Activated CD4-positive, alpha-beta T cell treated with anti-CD3 and anti-CD28 coated beads for 36 hours (primary cell): ENCODE measurements at regions not wholly inside any gene's neighbourhood (a gene's known extent, or its start where the extent isn't known, plus 50 kb on each side); places are given as distances from the start of the nearest gene placed in this dataset.

Experiments used
- ATAC-seq: fragments of 200-7000 bp; cut with Tn5 transposase; one replicate; pipeline ENCODE4 v1.10.0; 2021; ENCODE audit warnings: mild to moderate bottlenecking, moderate library complexity
- CTCF ChIA-PET: fragments of 350-600 bp; sonication (Branson Sonifier 250); formaldehyde crosslinking; loops from one replicate; lab custom pipeline; 2021; ENCODE audit warnings: antibody characterized with exemption; lab: Charles Lee
- POLR2A ChIA-PET: fragments of 350-600 bp; sonication (Branson Sonifier 250); formaldehyde crosslinking; loops from one replicate; lab custom pipeline; 2021; ENCODE audit warnings: antibody characterized with exemption, inconsistent platforms; lab: Charles Lee
- DNase-seq: peaks from one replicate; pipeline ENCODE4 v3.0.0-alpha.2; 2020
- H3K27ac Mint-ChIP-seq: one replicate; pipeline ENCODE4 v1.8.0; 2021; ENCODE audit warnings: mixed read lengths
- H3K27me3 Mint-ChIP-seq: one replicate; pipeline ENCODE4 v1.8.0; 2021; ENCODE audit warnings: mixed read lengths
- H3K36me3 Mint-ChIP-seq: one replicate; pipeline ENCODE4 v1.8.0; 2021; ENCODE audit warnings: low read depth, mixed read lengths
- H3K4me1 Mint-ChIP-seq: one replicate; pipeline ENCODE4 v1.8.0; 2021; ENCODE audit warnings: mixed read lengths
- H3K4me3 Mint-ChIP-seq: one replicate; pipeline ENCODE4 v1.8.0; 2021; ENCODE audit warnings: mild to moderate bottlenecking, moderate library complexity, mixed read lengths
- H3K9me3 Mint-ChIP-seq: one replicate; pipeline ENCODE4 v1.8.0; 2021; ENCODE audit warnings: low read depth, mixed read lengths
- intact Hi-C, 2 experiments: fragments of 100-400 bp; cut with DNase I in 1 of 2; cut with micrococcal nuclease in 1 of 2; formaldehyde crosslinking; loops; one replicate each; pipeline versions ENCODE4 v1.14.2 to v1.15.1; 2022 to 2024; cut with DNase I, micrococcal nuclease

DNA sequence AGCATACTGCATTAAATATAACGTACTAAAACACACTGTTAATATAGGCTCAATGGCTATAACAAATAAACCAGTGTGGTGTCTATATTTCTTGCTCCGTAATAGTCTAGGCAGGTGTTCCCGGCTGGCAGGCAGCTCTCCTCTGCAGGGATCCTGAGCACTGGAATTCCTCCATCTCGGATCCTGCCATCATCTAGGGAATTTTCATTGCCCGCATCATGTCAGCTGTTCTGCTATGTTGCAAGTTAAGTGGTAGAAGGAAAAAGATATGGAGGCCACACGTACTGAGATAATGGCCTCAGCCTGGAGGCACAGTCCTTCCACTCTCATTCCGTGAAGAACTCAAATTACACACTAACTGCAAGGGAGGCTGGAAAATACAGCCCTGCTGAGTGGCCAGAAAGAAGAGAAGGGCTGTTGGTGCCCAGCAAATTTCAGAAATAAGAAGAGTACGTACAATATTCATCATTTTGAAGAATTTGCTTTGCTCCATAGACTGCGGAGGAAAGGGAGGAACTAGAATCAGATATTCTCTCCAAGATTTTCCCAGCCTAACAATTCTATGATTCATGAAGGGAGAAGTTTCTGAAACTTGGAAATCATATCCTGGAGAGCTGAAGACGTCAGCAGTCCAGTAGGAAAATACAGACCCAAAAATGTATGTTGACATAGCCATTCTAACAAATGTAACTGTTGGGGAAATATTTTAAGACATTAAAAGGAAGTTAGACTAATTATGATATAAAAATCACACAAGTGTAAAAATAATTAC is 263.3 kb downstream of the MRPL39 start:
- Mint-ChIP-seq H3K36me3 (peaks cover 3% of the 10 kb centered on the region), H3K4me3 (no peak overlapping the region), H3K27me3 (peaks cover 24% of the 10 kb centered on the region), H3K9me3 (peaks cover 3% of the 10 kb centered on the region), H3K4me1 (no peaks in the 10 kb centered on the region), H3K27ac (no peak overlapping the region)
- CTCF ChIA-PET = interaction anchor here (0.6 kb wide), 1 partner anchor 356 kb away, joined by 3 read pairs; no protein-coding TSS in a partner anchor
- intact Hi-C loops = no loop called here
- POLR2A ChIA-PET = no interaction called here
- DNase-seq = no peak
- ATAC-seq = no peak

DNA sequence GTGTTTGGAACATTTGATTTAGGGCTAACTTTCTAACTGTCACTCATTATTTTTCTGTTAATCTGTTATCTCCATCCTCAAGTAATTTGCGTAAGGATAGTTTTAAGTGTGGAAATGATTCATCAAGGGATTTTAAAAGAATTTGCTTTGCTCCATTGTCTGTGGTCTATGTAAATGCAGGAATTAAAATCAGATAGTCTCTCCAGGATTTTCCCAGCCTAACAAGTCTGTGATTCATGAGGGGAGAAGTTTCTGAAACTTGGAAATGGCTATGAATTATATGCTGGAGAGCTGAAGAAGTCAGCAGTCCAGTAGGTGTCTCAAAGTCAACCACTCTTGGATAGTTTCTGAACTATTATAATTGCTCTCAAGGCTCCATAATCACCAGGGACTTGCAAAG is 264.5 kb downstream of the MRPL39 start:
- no peak for ATAC-seq
- intact Hi-C loops = no loop called here

DNA sequence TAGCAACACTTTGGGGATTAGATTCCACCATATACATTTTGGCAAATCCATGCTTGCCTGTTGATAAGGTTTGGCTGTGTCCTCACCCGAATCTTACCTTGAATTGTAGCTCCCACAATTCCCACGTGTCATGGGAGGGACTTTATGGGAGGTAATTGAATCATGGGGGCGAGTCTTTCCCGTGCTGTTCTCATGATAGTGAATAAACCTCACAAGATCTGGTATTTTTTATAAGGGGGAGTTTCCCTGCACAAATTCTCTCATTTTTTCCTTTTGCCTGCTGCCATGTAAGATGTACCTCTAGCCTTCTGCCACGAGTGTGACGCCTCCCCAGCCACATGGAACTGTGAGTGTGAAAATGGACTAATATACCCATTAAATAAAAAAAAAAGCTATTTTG is 265.3 kb downstream of the MRPL39 start:
- no peaks in the 10 kb centered on the region for H3K4me1 Mint-ChIP-seq
- intact Hi-C loops = no loop called here
- no peak for ATAC-seq
- ChIA-PET POLR2A (no interaction called here), CTCF (no interaction called here)
- H3K9me3 Mint-ChIP-seq = no peaks in the 10 kb centered on the region
- no peak overlapping the region for H3K4me3 Mint-ChIP-seq
- peaks cover 21% of the 10 kb centered on the region for H3K27me3 Mint-ChIP-seq
- no peaks in the 10 kb centered on the region for H3K36me3 Mint-ChIP-seq
- no peak for DNase-seq
- H3K27ac Mint-ChIP-seq = no peak overlapping the region

More for the DNA sequence above, 264.5 kb downstream of the MRPL39 start:
- no peak overlapping the region for H3K27ac Mint-ChIP-seq
- DNase-seq = no peak
- ChIA-PET POLR2A (no interaction called here), CTCF (interaction anchor here (0.6 kb wide), 1 partner anchor 580 kb away, joined by 3 read pairs; no protein-coding TSS in a partner anchor)
- no peaks in the 10 kb centered on the region for H3K36me3 Mint-ChIP-seq
- no peaks in the 10 kb centered on the region for H3K4me1 Mint-ChIP-seq
- no peaks in the 10 kb centered on the region for H3K9me3 Mint-ChIP-seq
- H3K27me3 Mint-ChIP-seq = peaks cover 21% of the 10 kb centered on the region
- no peak overlapping the region for H3K4me3 Mint-ChIP-seq

DNA sequence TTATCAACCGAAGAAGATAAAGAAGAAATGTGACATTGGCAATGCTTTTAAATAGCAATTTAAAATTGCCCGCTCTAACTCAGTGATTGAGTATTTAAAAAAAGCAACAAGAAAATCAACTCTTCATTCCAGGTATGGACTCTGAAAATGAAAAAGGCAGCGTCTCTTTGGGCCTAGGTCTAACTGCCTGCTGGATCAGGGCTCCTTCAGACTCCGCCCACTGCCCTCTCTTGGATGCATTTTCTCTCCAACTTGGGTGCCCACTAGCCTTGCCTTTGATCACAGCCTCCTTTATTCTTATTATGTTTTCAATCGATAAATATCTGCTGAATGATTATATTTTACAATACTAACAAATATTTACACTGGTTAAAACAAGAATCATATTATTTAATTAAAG is 268.9 kb downstream of the MRPL39 start:
- ATAC-seq (no peak), DNase-seq (no peak)
- Mint-ChIP-seq H3K27ac (no peak overlapping the region), H3K9me3 (no peaks in the 10 kb centered on the region), H3K4me1 (no peaks in the 10 kb centered on the region), H3K27me3 (peaks cover 11% of the 10 kb centered on the region), H3K36me3 (no peaks in the 10 kb centered on the region), H3K4me3 (no peak overlapping the region)
- intact Hi-C loops = no loop called here
- POLR2A ChIA-PET = no interaction called here
- CTCF ChIA-PET = interaction anchor here (1.1 kb wide), 1 partner anchor 9 kb away, joined by 3 read pairs; no protein-coding TSS in a partner anchor

DNA sequence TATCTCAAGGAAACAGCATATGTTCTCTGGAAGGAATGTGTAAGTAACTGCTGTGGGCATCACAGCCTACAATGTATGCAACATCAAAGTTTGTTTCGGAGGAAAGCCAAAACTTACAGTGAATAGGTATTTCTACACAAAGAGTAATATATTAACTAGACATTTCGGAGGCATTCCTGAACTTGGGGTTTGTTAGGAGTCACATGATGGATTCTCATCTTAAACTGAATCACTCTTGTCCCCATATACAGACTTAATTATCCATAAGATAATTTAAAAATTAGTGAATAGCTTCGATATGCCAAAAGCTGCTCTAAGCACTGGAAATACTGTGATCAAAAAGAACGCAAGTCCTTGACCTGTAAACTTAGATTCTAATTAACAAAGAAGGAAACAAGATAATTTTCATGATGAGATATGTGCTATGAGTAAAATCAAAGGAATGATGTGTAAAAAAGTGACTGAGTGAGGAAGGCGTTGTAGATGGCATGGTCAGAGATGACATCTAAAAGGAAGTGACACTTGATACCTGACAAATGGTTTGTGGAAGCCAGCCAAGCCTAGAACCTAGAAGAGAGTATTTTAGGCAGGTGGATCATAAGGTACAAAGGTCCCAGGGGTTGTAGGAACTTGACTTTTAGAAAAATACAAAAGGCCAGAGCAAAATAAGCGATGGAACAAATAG is 273.1 kb downstream of the MRPL39 start:
- Mint-ChIP-seq H3K27me3 (peaks cover 2% of the 10 kb centered on the region), H3K27ac (no peak overlapping the region)

DNA sequence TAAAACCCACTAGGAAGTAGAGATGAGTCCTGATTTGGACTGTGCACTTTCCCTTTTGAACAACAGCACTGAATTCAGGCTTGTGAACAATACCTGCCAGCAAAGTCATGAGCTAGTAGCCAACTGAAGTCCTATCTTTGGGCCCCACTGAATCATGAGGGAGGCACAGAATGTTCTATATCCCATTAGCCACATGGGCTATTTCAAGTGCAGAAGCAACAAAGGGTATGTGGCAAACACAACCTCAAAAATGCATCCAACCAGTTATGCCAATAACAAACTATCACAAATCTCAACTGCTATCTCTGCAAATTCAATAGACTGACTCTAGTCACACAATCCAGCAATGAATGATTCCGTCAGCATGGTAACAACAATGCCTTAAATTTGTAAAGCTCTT is 276.0 kb downstream of the MRPL39 start:
- Mint-ChIP-seq H3K9me3 (no peaks in the 10 kb centered on the region), H3K4me3 (no peak overlapping the region), H3K27me3 (peaks cover 2% of the 10 kb centered on the region), H3K27ac (no peak overlapping the region), H3K4me1 (no peaks in the 10 kb centered on the region), H3K36me3 (no peaks in the 10 kb centered on the region)
- POLR2A ChIA-PET = no interaction called here
- intact Hi-C loops = no loop called here
- CTCF ChIA-PET = no interaction called here
- no peak for DNase-seq
- no peak for ATAC-seq

More for the DNA sequence above, 273.1 kb downstream of the MRPL39 start:
- CTCF ChIA-PET = interaction anchor here (1.0 kb wide), 1 partner anchor 51 kb away, joined by 3 read pairs; no protein-coding TSS in a partner anchor
- DNase-seq (no peak), ATAC-seq (no peak)
- intact Hi-C loops = no loop called here
- H3K4me1 Mint-ChIP-seq = no peaks in the 10 kb centered on the region
- POLR2A ChIA-PET = no interaction called here
- H3K36me3 Mint-ChIP-seq = no peaks in the 10 kb centered on the region
- no peak overlapping the region for H3K4me3 Mint-ChIP-seq
- H3K9me3 Mint-ChIP-seq = no peaks in the 10 kb centered on the region

DNA sequence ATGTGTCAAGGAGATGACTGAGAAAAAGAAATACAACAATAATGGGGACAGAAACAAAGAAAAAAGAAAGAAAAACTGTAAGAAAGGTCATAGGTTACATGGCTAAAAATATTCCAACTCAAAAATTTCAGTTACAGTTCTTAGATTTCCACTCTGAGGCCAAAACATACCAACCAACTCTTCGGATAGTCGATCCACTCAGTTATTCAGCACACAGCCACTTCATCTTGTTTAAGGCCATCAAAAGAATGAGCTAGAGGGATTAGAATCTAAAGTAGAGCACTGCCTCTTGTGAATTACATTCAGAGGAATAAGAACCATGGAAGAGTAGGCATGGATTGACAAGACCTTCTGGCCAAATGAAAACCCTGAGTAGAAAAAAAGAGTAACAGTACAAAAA is 277.0 kb downstream of the MRPL39 start:
- no peaks in the 10 kb centered on the region for H3K4me1 Mint-ChIP-seq
- intact Hi-C loops = no loop called here
- ATAC-seq (no peak), DNase-seq (no peak)
- POLR2A ChIA-PET = interaction anchor here (0.7 kb wide), 1 partner anchor 11 kb away, joined by 3 read pairs; no protein-coding TSS in a partner anchor
- H3K4me3 Mint-ChIP-seq = no peak overlapping the region
- peaks cover 2% of the 10 kb centered on the region for H3K27me3 Mint-ChIP-seq
- no peaks in the 10 kb centered on the region for H3K9me3 Mint-ChIP-seq
- no peak overlapping the region for H3K27ac Mint-ChIP-seq
- H3K36me3 Mint-ChIP-seq = no peaks in the 10 kb centered on the region
- CTCF ChIA-PET = no interaction called here

DNA sequence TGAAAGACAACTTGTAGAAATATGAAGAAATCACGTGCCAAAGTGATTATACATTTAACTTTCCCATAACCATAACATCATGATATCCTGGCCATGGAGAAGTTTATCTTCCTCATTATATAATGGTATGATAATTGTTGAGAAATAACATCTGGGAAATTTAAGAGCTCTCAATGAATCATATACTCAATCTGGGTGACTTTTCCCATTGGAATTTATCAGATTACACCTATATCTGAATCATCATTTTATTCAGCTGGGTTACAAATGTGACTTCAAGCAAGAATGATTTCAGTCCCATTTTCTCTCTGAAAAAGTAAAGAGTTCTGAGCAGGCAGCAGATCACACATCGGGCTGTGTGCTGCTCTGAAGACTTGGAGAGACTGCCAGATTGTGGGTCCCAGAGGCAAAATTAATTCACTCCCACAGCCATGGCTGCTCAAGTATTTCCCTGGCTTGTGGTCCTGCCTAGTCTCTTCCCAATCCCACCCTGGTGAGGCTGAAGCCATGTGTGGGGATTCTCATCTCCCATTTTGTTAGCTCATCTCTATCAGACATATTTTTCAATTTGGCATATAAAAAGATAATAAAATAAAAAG is 278.0 kb downstream of the MRPL39 start:
- ChIA-PET POLR2A (no interaction called here), CTCF (interaction anchor here (0.7 to 1.0 kb wide), 2 partner anchors 9 to 532 kb away, joined by 3 read pairs; no protein-coding TSS in a partner anchor)
- DNase-seq = no peak
- ATAC-seq = no peak
- H3K27ac Mint-ChIP-seq = no peak overlapping the region
- no peaks in the 10 kb centered on the region for H3K9me3 Mint-ChIP-seq
- H3K4me3 Mint-ChIP-seq = no peak overlapping the region
- peaks cover 4% of the 10 kb centered on the region for H3K27me3 Mint-ChIP-seq
- no peaks in the 10 kb centered on the region for H3K4me1 Mint-ChIP-seq
- H3K36me3 Mint-ChIP-seq = no peaks in the 10 kb centered on the region
- intact Hi-C loops = no loop called here

DNA sequence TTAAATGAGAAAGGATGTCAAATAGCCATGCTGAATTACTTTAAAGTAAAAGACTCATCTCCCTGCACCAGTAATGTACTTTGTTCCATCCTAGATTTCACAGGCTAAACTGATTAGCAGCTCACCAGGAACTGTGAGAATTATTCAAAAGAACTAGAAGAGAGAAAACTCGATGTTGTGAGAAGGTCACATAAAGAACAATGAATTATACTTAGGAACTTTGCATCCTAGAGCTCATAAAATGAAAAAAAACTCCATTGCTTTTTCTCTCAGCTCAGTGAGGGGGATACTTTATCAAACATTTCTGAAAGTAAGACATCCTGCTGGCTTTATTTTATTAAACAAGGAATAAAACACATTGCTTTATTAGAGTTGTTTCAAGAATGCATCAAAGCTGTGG is 278.5 kb downstream of the MRPL39 start:
- intact Hi-C loops = no loop called here
- no peak for ATAC-seq
- Mint-ChIP-seq H3K27ac (no peak overlapping the region), H3K4me3 (no peak overlapping the region), H3K36me3 (no peaks in the 10 kb centered on the region), H3K4me1 (no peaks in the 10 kb centered on the region), H3K9me3 (no peaks in the 10 kb centered on the region), H3K27me3 (peaks cover 5% of the 10 kb centered on the region)
- ChIA-PET POLR2A (no interaction called here), CTCF (interaction anchor here (0.7 to 1.0 kb wide), 2 partner anchors 9 to 533 kb away, joined by 3 read pairs; no protein-coding TSS in a partner anchor)
- no peak for DNase-seq

DNA sequence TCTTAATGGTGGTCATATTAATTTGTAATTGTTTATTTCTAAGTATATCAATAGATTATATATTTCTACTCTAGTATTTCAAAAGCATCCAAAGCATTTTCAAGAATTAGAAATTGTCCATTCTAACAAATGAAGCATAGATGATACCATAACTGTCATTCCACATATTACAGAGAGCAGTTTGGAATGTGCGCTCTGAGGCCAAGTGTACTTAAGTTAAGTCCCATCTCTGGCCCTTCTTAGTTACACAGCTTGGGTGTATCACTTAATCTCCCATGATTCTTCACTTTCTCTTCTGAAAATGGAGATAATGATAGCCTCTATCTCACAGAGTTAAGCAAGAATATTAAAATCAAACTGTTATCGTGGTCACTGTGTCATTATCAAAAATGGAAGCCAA is 281.1 kb downstream of the MRPL39 start:
- POLR2A ChIA-PET = no interaction called here
- Mint-ChIP-seq H3K4me3 (no peak overlapping the region), H3K36me3 (no peaks in the 10 kb centered on the region), H3K27me3 (peaks cover 9% of the 10 kb centered on the region), H3K27ac (no peak overlapping the region), H3K9me3 (no peaks in the 10 kb centered on the region), H3K4me1 (no peaks in the 10 kb centered on the region)
- intact Hi-C loops = no loop called here
- no peak for ATAC-seq
- CTCF ChIA-PET = no interaction called here
- no peak for DNase-seq

DNA sequence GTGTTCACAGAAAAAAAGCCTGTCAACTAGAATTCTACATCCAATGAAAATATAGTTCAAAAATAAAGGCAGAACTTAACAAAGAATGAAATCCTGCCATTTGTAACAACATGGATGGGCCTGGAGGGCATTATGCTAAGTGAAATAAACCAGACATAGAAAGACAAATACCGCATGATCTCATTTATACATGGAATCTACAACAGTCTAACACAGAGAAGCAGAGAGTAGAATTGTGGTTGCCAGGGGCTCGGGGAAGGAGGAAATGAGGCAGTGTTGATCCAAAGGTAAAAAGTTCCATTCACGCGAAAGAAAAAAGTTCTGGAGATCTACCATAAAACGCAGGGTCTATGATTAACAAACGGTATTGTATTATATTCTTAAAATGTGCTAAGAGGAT is 282.6 kb downstream of the MRPL39 start:
- no peaks in the 10 kb centered on the region for H3K36me3 Mint-ChIP-seq
- no peak for DNase-seq
- ChIA-PET CTCF (no interaction called here), POLR2A (no interaction called here)
- peaks cover 9% of the 10 kb centered on the region for H3K27me3 Mint-ChIP-seq
- no peak for ATAC-seq
- no peaks in the 10 kb centered on the region for H3K4me1 Mint-ChIP-seq
- no peak overlapping the region for H3K27ac Mint-ChIP-seq
- intact Hi-C loops = no loop called here
- H3K4me3 Mint-ChIP-seq = no peak overlapping the region
- no peaks in the 10 kb centered on the region for H3K9me3 Mint-ChIP-seq
